LNCaP clone FGC (cell line): ENCODE measurements at regions not wholly inside any gene's neighbourhood (a gene's known extent, or its start where the extent isn't known, plus 50 kb on each side); places are given as distances from the start of the nearest gene placed in this dataset.

Experiments used
- DNase-seq: peaks from one replicate; pipeline ENCODE4 v3.0.0-alpha.2; 2011; ENCODE audit warnings: low read depth
- H3K4me3 ChIP-seq: 2 replicates; pipeline ENCODE4 v1.5.1; 2011; ENCODE audit warnings: mild to moderate bottlenecking, low read depth, low read length, control low read depth
- TF ChIP-seq, protein P1 (sequence below): IDR thresholded peaks from 2 replicates; pipeline ENCODE4 v1.5.1; 2012; ENCODE audit warnings: mild to moderate bottlenecking; ENCODE audit not compliant: control insufficient read depth, insufficient read depth; ENCODE audit errors: extremely low read depth

DNA sequence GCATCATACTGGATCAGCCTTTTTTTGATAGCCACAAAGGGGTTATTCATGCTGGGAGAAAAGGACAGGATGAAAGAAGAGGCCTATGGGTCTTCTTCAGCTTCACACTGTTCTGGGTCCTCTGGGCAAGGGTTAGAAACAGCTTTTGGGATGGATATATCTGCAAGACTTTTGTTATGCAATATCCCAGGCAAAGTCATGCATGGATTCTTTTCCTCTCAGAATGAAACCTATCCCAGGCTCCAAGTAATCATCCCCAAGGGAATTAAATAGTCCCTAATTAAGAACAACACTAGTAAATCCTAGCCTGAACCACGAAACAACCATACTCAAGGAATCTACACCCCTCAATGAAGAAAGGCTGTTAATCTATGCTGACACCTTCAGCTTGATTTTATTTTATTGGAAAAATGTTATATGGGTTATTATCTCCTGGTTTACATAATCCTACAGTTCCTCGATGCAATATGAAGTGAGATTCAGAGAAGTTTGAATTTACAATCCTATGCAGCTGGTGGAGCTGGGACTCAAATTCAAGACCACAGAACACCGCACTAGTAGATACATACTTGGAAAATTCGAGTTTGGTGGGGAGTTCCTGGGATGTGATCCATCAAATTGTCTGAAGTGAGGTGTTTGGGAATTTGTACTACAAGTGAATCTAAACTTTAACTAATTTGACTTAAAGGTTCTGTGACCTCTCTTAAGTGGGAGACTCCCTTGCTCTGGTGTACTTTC is 338.6 kb downstream of the TBX15 start:
- TF ChIP-seq, protein P1, sequence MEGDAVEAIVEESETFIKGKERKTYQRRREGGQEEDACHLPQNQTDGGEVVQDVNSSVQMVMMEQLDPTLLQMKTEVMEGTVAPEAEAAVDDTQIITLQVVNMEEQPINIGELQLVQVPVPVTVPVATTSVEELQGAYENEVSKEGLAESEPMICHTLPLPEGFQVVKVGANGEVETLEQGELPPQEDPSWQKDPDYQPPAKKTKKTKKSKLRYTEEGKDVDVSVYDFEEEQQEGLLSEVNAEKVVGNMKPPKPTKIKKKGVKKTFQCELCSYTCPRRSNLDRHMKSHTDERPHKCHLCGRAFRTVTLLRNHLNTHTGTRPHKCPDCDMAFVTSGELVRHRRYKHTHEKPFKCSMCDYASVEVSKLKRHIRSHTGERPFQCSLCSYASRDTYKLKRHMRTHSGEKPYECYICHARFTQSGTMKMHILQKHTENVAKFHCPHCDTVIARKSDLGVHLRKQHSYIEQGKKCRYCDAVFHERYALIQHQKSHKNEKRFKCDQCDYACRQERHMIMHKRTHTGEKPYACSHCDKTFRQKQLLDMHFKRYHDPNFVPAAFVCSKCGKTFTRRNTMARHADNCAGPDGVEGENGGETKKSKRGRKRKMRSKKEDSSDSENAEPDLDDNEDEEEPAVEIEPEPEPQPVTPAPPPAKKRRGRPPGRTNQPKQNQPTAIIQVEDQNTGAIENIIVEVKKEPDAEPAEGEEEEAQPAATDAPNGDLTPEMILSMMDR: no peak
- DNase-seq: no peak
- no peak overlapping the region for H3K4me3 ChIP-seq

DNA sequence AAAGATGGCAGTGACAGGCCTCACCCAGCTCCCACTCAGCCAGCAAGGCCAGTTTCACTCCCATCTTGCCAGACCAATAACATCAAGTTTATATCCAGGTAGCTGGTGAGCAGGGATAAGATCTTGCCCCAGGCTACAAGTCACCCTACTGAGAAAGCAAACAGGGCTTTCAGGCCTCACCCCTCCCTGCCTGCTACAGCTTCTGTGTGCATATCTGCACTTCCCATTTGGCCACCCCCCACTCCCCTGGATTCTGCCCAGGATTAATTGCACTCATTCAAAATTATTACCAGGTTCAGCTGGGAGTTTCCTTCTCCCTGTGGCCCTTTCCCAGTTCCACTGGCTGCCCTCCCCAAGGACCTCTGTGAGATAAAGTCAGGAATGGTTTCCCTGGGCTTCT is 352.1 kb downstream of the TBX15 start:
- TF ChIP-seq, protein P1: no peak
- DNase-seq: peak; percentile 69
- no peak overlapping the region for H3K4me3 ChIP-seq

DNA sequence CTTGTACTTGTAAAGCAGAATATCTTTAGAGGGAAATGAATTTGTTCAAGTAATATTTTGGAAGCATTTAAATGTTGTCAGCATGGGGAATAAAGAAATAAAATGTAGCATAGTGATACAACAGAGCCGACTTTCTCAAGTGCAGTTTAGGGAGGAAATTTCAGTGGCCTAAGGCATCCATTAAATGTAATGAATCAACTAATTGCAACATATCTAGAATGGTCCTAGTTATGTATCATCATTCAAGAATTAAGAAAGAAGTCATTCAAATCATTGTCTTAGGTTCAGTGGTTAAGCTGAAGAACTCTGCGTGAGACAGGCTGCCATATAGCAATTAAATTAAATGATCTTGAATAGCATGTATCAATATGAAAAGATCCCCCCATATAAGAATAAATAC is 360.7 kb downstream of the TBX15 start:
- DNase-seq: no peak
- TF ChIP-seq, protein P1: no peak
- no peak overlapping the region for H3K4me3 ChIP-seq

DNA sequence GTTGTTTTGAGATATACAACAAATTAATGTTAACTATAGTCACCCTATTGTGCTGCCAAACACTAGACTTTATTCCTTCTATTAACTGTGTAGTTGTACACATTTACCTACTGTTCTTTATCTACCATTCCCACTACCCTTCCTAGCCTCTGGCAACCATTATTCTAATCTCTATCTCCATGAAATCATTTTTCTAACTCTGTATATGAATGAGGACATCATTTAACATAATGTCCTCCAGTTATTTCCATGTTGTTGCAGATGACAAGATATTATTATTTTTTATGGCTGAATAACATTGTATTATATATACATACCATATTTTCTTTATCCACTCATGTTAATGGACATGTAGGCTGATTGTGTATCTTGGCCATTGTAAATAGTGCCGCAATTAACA is 366.3 kb downstream of the TBX15 start:
- no peak overlapping the region for H3K4me3 ChIP-seq
- TF ChIP-seq, protein P1: no peak
- no peak for DNase-seq

DNA sequence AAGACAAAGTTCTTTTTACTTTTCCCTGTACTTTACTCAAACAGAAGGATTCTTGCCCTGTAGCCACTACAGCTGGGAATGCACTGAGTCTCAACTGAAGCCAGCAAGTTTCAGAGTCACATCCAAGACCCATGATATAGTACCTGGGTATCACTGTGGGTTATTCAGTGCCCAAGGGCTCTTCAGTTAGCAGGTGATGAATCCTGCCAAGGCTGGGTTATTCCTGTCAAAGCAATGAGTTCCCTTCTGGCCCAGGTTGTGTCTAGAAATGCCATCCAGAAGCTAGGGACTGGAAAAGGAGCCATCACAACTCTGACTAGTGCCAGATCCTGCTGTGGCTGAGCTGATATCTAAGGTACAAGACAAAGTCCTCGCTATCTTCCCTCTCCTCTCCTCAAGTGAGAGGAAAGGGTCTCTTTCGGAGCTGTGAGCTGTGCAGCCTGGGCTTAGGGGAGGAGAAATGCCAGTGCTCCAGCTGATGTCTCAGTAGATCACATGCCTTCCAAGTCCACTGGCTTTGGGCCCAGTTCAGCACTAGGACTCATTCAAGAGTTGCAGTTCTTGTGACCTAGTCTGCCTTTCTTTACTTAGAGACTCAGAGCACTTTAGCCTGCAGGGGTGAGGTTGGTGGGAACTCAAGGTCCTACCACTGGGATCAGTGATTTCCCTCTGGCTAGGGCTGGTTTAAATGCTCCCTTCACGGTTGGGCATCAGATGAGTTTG is 369.4 kb downstream of the TBX15 start:
- peak; percentile 43 for DNase-seq
- no peak overlapping the region for H3K4me3 ChIP-seq
- TF ChIP-seq, protein P1: no peak

DNA sequence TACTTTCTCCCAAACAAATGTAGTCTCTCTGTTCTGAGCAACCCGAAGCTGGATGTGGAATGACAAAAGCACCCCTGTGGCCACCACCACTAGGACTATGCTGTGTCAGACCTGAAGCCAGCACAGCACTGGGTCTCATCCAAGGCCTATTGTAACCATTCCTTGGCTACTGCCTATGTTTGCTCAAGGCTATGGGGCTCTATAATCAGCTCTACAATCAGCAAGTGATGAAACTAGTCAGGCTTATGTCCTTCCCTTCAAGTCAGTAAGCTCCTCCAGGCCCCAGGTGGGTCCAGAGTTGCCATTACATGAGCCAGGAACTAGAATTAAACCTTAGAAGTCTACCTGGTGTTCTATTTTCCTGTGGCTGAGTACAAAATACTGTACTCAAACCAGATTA is 370.2 kb downstream of the TBX15 start:
- peak; percentile 70 for DNase-seq
- no peak overlapping the region for H3K4me3 ChIP-seq
- TF ChIP-seq, protein P1: no peak
